HG02884 (cell line): ENCODE measurements at regions not wholly inside any gene's neighbourhood (a gene's known extent, or its start where the extent isn't known, plus 50 kb on each side); places are given as distances from the start of the nearest gene placed in this dataset.

Experiments used
- ATAC-seq: cut with Tn5 transposase; IDR thresholded peaks from one replicate; pipeline ENCODE4 v1.9.1; 2021; ENCODE audit warnings: mild to moderate bottlenecking, moderate library complexity; ENCODE audit not compliant: unreplicated experiment

GRCh38 chr3:64289622-64290021 is 64.4 kb upstream of the PRICKLE2 start:
- ATAC-seq: no peak

- no peak for ATAC-seq
Observed at GRCh38 chr3:64278625-64279024, 53.4 kb upstream of the PRICKLE2 start.

GRCh38 chr3:64276131-64276530 is 50.9 kb upstream of the PRICKLE2 start:
- ATAC-seq: no peak
